HepG2 (cell line): ENCODE measurements at regions not wholly inside any gene's neighbourhood (a gene's known extent, or its start where the extent isn't known, plus 50 kb on each side); places are given as distances from the start of the nearest gene placed in this dataset.

ENCODE experiments used
- ATAC-seq: fragments of 200-7000 bp; cut with Tn5 transposase; 3 replicates; pipeline ENCODE4 v1.9.1; 2020; ENCODE audit warnings: mild to moderate bottlenecking, moderate library complexity
- BruUV-seq: library from RNA; stranded (reverse); fragments of 400-500 nt; replicated peaks from 2 replicates; lab custom pipeline; 2021; lab: Mats Ljungman, UMichigan
- CTCF ChIA-PET: fragments of 300-600 bp; formaldehyde crosslinking; extraction: SDS; loops from one replicate; lab custom pipeline; 2021; ENCODE audit warnings: low total read pairs, inconsistent platforms, low intra/inter-chr PET ratio; lab: Yijun Ruan, JAX
- POLR2A ChIA-PET: fragments of 350-600 bp; sonication (Branson Sonifier 250); formaldehyde crosslinking; loops from one replicate; lab custom pipeline; 2020; ENCODE audit warnings: antibody characterized with exemption, inconsistent platforms; lab: Yijun Ruan, JAX
- DNase-seq: peaks from one replicate; pipeline ENCODE4 v3.0.0-alpha.2; 2015; ENCODE audit warnings: low spot score
- FAIRE-seq: peaks from 3 replicates; lab custom pipeline; 2011; peaks lifted over from hg19 to GRCh38; lab: Jason Lieb, UNC
- H2AFZ ChIP-seq: one replicate; pipeline ENCODE4 v1.6.1; 2011; ENCODE audit warnings: low read length, inconsistent platforms
- H3K27ac ChIP-seq: fragments of 300-600 bp; 3 replicates; pipeline ENCODE4 v1.8.0; 2011; ENCODE audit warnings: mixed run types, mild to moderate bottlenecking, mixed read lengths, low read length, inconsistent platforms; ENCODE audit not compliant: insufficient read depth; ENCODE audit errors: extremely low read length
- H3K27me3 ChIP-seq, 2 experiments: fragments of 200-600 bp in 1 of 2; 2 replicates in 1 of 2; 3 replicates in 1 of 2; pipeline versions ENCODE4 v1.6.0 to v1.8.0; 2011; ENCODE audit warnings: low read length in 2 of 2, mild to moderate bottlenecking in 2 of 2, moderate library complexity in 2 of 2, inconsistent platforms in 1 of 2; ENCODE audit not compliant: insufficient read depth in 2 of 2, control insufficient read depth in 1 of 2
- H3K36me3 ChIP-seq, 2 experiments: fragments of 200-600 bp in 1 of 2; replicated peaks in 1 of 2; 2 replicates in 1 of 2; 3 replicates in 1 of 2; pipeline versions ENCODE4 v1.5.1 to v1.8.0; 2011; ENCODE audit warnings: low read length in 2 of 2, inconsistent platforms in 1 of 2; ENCODE audit not compliant: insufficient read depth in 2 of 2, control insufficient read depth in 1 of 2
- H3K4me1 ChIP-seq: 2 replicates; pipeline ENCODE4 v1.5.1; 2012; ENCODE audit warnings: low read length, inconsistent platforms; ENCODE audit not compliant: insufficient read depth
- H3K4me2 ChIP-seq: 2 replicates; pipeline ENCODE4 v1.6.0; 2011; ENCODE audit warnings: low read depth, low read length, inconsistent platforms
- H3K4me3 ChIP-seq, 3 experiments: fragments of 200-600 bp in 1 of 3; sonication (generic), shearing (Covaris generic) in 1 of 3; replicated peaks in 1 of 3; 2 replicates each; pipeline ENCODE4 v1.5.1; 2011 to 2016; ENCODE audit warnings: low read length in 3 of 3, inconsistent platforms in 2 of 3, low read depth in 2 of 3, mild to moderate bottlenecking in 2 of 3, control low read depth in 1 of 3, mixed read lengths in 1 of 3; ENCODE audit not compliant: insufficient read depth in 1 of 3
- H3K79me2 ChIP-seq: one replicate; pipeline ENCODE4 v1.6.1; 2011; ENCODE audit warnings: low read length, inconsistent platforms; ENCODE audit not compliant: insufficient read depth
- H3K9ac ChIP-seq: 2 replicates; pipeline ENCODE4 v1.6.0; 2011; ENCODE audit warnings: mild to moderate bottlenecking, low read depth, low read length, inconsistent platforms; ENCODE audit not compliant: insufficient read depth
- H3K9me3 ChIP-seq: 2 replicates; pipeline ENCODE4 v1.5.1; 2012; ENCODE audit warnings: mild to moderate bottlenecking, low read length
- H4K20me1 ChIP-seq: 2 replicates; pipeline ENCODE4 v1.6.0; 2011; ENCODE audit warnings: inconsistent platforms, mild to moderate bottlenecking, low read length, moderate library complexity; ENCODE audit not compliant: insufficient read depth
- ARID2 ChIP-seq: sonication (generic); formaldehyde crosslinking; IDR thresholded peaks from 2 replicates; pipeline ENCODE4 v1.8.1; 2022; ENCODE audit warnings: mild to moderate bottlenecking, missing genetic modification reagents, borderline replicate concordance
- ARNT ChIP-seq: fragments of 450-650 bp; IDR thresholded peaks from 2 replicates; pipeline ENCODE4 v1.6.1; 2017
- CCDC6 ChIP-seq: sonication (generic); formaldehyde crosslinking; IDR thresholded peaks from 2 replicates; pipeline ENCODE4 v1.8.1; 2022; ENCODE audit warnings: mild to moderate bottlenecking, missing genetic modification reagents, moderate library complexity
- ETV6 ChIP-seq: sonication (generic); formaldehyde crosslinking; conservative IDR thresholded peaks from 2 replicates; pipeline ENCODE4 v1.4.0; 2020; ENCODE audit warnings: missing genetic modification reagents
- FOXA1 ChIP-seq, 2 experiments: fragments of 450-650 bp in 1 of 2; sonication (generic) in 1 of 2; formaldehyde crosslinking in 1 of 2; IDR thresholded peaks; 2 replicates each; pipeline versions ENCODE4 v1.4.0 to v1.6.1; 2016 to 2020; ENCODE audit warnings: missing genetic modification reagents in 1 of 2
- ISX ChIP-seq: sonication (generic); formaldehyde crosslinking; conservative IDR thresholded peaks from 2 replicates; pipeline ENCODE4 v1.5.0; 2020; ENCODE audit warnings: missing genetic modification reagents
- NR2C2 ChIP-seq: sonication (generic); formaldehyde crosslinking; IDR thresholded peaks from 2 replicates; pipeline ENCODE4 v1.4.0; 2020; ENCODE audit warnings: missing genetic modification reagents, mild to moderate bottlenecking, moderate library complexity, borderline replicate concordance
- XRCC5 ChIP-seq: fragments of 200-400 bp; formaldehyde crosslinking; optimal IDR thresholded peaks from 2 replicates; pipeline ENCODE3; 2017; ENCODE audit warnings: mild to moderate bottlenecking, low read length
- ZBTB8A ChIP-seq: sonication (generic); formaldehyde crosslinking; IDR thresholded peaks from 2 replicates; pipeline ENCODE4 v1.4.0; 2020; ENCODE audit warnings: mild to moderate bottlenecking, low read depth, missing genetic modification reagents, borderline replicate concordance
- ZNF225 ChIP-seq: sonication (generic); formaldehyde crosslinking; IDR thresholded peaks from 2 replicates; pipeline ENCODE4 v1.4.0; 2020; ENCODE audit warnings: mild to moderate bottlenecking, missing genetic modification reagents
- ZNF274 ChIP-seq: sonication (generic); formaldehyde crosslinking; IDR thresholded peaks from 2 replicates; pipeline ENCODE4 v1.5.1; 2020; ENCODE audit warnings: mild to moderate bottlenecking, missing genetic modification reagents
- ZNF329 ChIP-seq: sonication (generic); formaldehyde crosslinking; IDR thresholded peaks from 2 replicates; pipeline ENCODE4 v1.9.0; 2021; ENCODE audit warnings: low read depth, mild to moderate bottlenecking, missing genetic modification reagents
- ZNF530 ChIP-seq: sonication (generic); formaldehyde crosslinking; IDR thresholded peaks from 2 replicates; pipeline ENCODE4 v1.5.0; 2020; ENCODE audit warnings: low read depth, mild to moderate bottlenecking, missing genetic modification reagents
- ZNF546 ChIP-seq: sonication (generic); formaldehyde crosslinking; conservative IDR thresholded peaks from 2 replicates; pipeline ENCODE4 v1.8.1; 2023; ENCODE audit warnings: mild to moderate bottlenecking, missing genetic modification reagents
- ZNF691 ChIP-seq: sonication (generic); formaldehyde crosslinking; IDR thresholded peaks from 2 replicates; pipeline ENCODE4 v1.4.0; 2020; ENCODE audit warnings: missing genetic modification reagents, low read depth, mild to moderate bottlenecking, borderline replicate concordance
- WGBS: methylation state at CpG from one replicate; pipeline ENCODE4 v1.1.6; 2017; ENCODE audit warnings: low lambda C conversion rate; 5-methylcytosine and 5-hydroxymethylcytosine counted together
- in situ Hi-C: cut with HindIII; loops from 2 replicates; pipeline ENCODE4 v1.10.0; 2017; ENCODE audit warnings: low pct_unique_long_range_greater_than_20kb; ENCODE audit not compliant: extremely low pct_ligation_motif_present
- intact Hi-C: fragments of 100-400 bp; cut with micrococcal nuclease; formaldehyde crosslinking; loops from one replicate; pipeline ENCODE4 v1.10.0; 2022; ENCODE audit not compliant: unreplicated experiment

GRCh38 chr12:17139931-17140330 is 534.0 kb upstream of the LMO3 start (continued):
- TF ChIP-seq NR2C2 (CRISPR knock-in tag) (no peak), ZNF225 (no peak), ARNT (no peak), XRCC5 (no peak), FOXA1 (IDR thresholded peaks at IDR 0.05) (no peak), FOXA1 (CRISPR knock-in tag; IDR thresholded peaks at IDR 0.05) (no peak), ZNF274 (CRISPR knock-in tag) (no peak)

DNA sequence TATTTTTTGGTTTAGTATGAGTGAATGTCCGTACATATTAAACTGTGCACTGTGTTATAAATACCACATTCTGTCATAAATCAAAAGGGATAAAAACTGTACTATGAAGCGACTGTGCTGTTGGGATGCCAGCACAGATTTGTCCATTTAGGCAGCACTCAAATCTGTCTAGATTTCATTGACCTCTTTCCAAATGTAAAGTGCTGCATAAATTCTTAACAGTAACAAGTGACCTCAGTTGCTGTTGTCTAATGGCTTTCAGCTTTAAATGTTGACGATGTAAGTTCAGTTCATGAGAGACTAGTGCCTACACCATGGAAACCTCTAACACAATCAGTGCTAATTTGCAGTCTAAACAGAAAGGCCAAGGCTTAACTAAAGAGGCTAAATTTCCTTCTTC is 531.4 kb upstream of the LMO3 start:
- ATAC-seq, result no peak
- in situ Hi-C loops, result no loop called here
- Histone ChIP-seq H3K9me3 (peaks cover 11% of the 10 kb centered on the region), H3K36me3 (no peaks in the 10 kb centered on the region), H3K79me2 (no peaks in the 10 kb centered on the region), H3K4me3 (no peak overlapping the region), H4K20me1 (no peaks in the 10 kb centered on the region), H3K27ac (no peak overlapping the region), H2AFZ (no peak overlapping the region), H3K4me2 (no peak overlapping the region), H3K4me1 (no peaks in the 10 kb centered on the region), H3K9ac (no peak overlapping the region), H3K27me3 (no peaks in the 10 kb centered on the region)
- ChIA-PET POLR2A (no interaction called here), CTCF (no interaction called here)
- WGBS, result 7% methylated on average over 3 of the region's 3 CpGs
- no TSS peak for BruUV-seq
- no peak for FAIRE-seq
- no peak for DNase-seq
- TF ChIP-seq ETV6 (CRISPR knock-in tag), result no peak
- no peak for TF ChIP-seq ISX
- TF ChIP-seq ZNF546, result no peak
- TF ChIP-seq ZNF530 (CRISPR knock-in tag), result no peak
- no peak for TF ChIP-seq ARID2 (CRISPR knock-in tag)
- no peak for TF ChIP-seq CCDC6 (CRISPR knock-in tag)
- TF ChIP-seq ZNF691 (CRISPR knock-in tag), result no peak
- no peak for TF ChIP-seq ZNF329 (CRISPR knock-in tag)
- TF ChIP-seq ZBTB8A (CRISPR knock-in tag), result no peak
- intact Hi-C loops, result loop anchor here (10.0 kb wide), 1 partner anchor 63 kb away; no protein-coding TSS in a partner anchor
